Gastrocnemius medialis (tissue), 4 donors: ENCODE measurements at regions not wholly inside any gene's neighbourhood (a gene's known extent, or its start where the extent isn't known, plus 50 kb on each side); places are given as distances from the start of the nearest gene placed in this dataset.

Experiments
- ATAC-seq, 2 donors: fragments of 150-250 bp; one replicate each; pipeline ENCODE4 v1.9.1; 2016
- DNase-seq, 2 donors: peaks; one replicate each; pipeline ENCODE4 v3.0.0-alpha.2; 2019
- H3K27ac ChIP-seq, 4 donors: fragments of 200-600 bp; sonication (generic); 1 replicate in 1 of 4; 2 replicates in 3 of 4; pipeline ENCODE4 v1.5.1; 2016 to 2018; ENCODE audit warnings: mild to moderate bottlenecking in 2 of 4, moderate library complexity in 1 of 4
- H3K27me3 ChIP-seq, 3 donors: fragments of 200-600 bp; sonication (generic) in 2 of 3; 1 replicate in 1 of 3; 2 replicates in 2 of 3; pipeline versions ENCODE4 v1.5.1 to v1.6.0; 2016 to 2019; ENCODE audit warnings: mild to moderate bottlenecking in 1 of 3, moderate library complexity in 1 of 3
- H3K36me3 ChIP-seq, 2 donors: fragments of 200-600 bp; sonication (generic) in 1 of 2; one replicate each; pipeline ENCODE4 v1.5.1; 2017 to 2018
- H3K4me1 ChIP-seq, 2 donors: fragments of 200-600 bp; sonication (generic) in 1 of 2; one replicate each; pipeline ENCODE4 v1.5.1; 2016 to 2017; ENCODE audit warnings: mild to moderate bottlenecking in 2 of 2
- H3K4me3 ChIP-seq, 4 donors: fragments of 200-600 bp; sonication (generic) in 3 of 4; 1 replicate in 1 of 4; 2 replicates in 3 of 4; pipeline ENCODE4 v1.5.1; 2016 to 2019; ENCODE audit warnings: mild to moderate bottlenecking in 2 of 4
- H3K9me3 ChIP-seq, 3 donors: fragments of 200-600 bp; sonication (generic) in 2 of 3; 1 replicate in 1 of 3; 2 replicates in 2 of 3; pipeline ENCODE4 v1.5.1; 2016 to 2019
- CTCF ChIP-seq, 5 experiments: fragments of 450-650 bp in 3 of 5; fragments of 200-600 bp in 2 of 5; sonication (generic) in 2 of 5; IDR thresholded peaks in 4 of 5; conservative IDR thresholded peaks in 1 of 5; 1 replicate in 4 of 5; 2 replicates in 1 of 5; pipeline ENCODE4 v1.5.1; 2016 to 2019; ENCODE audit warnings: antibody characterized with exemption in 5 of 5, mild to moderate bottlenecking in 3 of 5, moderate library complexity in 3 of 5
- POLR2A ChIP-seq, 2 donors: fragments of 450-650 bp; IDR thresholded peaks; one replicate each; pipeline ENCODE4 v1.6.1; 2017; ENCODE audit warnings: antibody characterized with exemption in 2 of 2, mild to moderate bottlenecking in 2 of 2, moderate library complexity in 2 of 2
- in situ Hi-C, 4 donors: fragments of 200-750 bp; cut with MboI; loops; one replicate each; pipeline versions ENCODE4 v1.15.0 to v1.8.0; 2017; ENCODE audit warnings: low sequenced_read_pairs in 4 of 4
- intact Hi-C: fragments of 100-400 bp; cut with DNase I; formaldehyde crosslinking; loops from one replicate; pipeline ENCODE4 v1.15.1; 2023; ENCODE audit warnings: low total_unique reads

GRCh38 chr17:56681561-56682266, 88.2 kb downstream of the NOG start:
- Histone ChIP-seq H3K36me3 (no peaks in the 10 kb centered on the region), H3K27ac (no peak overlapping the region), H3K9me3 (no peaks in the 10 kb centered on the region), H3K4me1 (peaks cover 4 to 10% of the 10 kb centered on the region in 2 donors), H3K27me3 (peaks cover 0 to 4% (median 0%) of the 10 kb centered on the region in 3 donors), H3K4me3 (no peak overlapping the region)
- in situ Hi-C loops: no loop called here
- ATAC-seq: no peak
- no peak for TF ChIP-seq POLR2A (IDR thresholded peaks at IDR 0.05)
- no peak for TF ChIP-seq CTCF (IDR thresholded peaks at IDR 0.05 in 4 of 5, conservative IDR thresholded peaks at IDR 0.05 in 1 of 5)
- intact Hi-C loops: no loop called here
- DNase-seq: no peak

- H3K27ac ChIP-seq: no peak overlapping the region
- no peaks in the 10 kb centered on the region for H3K27me3 ChIP-seq
- H3K9me3 ChIP-seq: no peaks in the 10 kb centered on the region
- no peak overlapping the region for H3K4me3 ChIP-seq
- H3K36me3 ChIP-seq: no peaks in the 10 kb centered on the region
- ATAC-seq (no peak), DNase-seq (no peak)
- TF ChIP-seq CTCF (IDR thresholded peaks at IDR 0.05 in 4 of 5, conservative IDR thresholded peaks at IDR 0.05 in 1 of 5) (no peak), POLR2A (IDR thresholded peaks at IDR 0.05) (no peak)
- intact Hi-C loops (no loop called here), in situ Hi-C loops (no loop called here)
- H3K4me1 ChIP-seq: no peaks in the 10 kb centered on the region
Observed at GRCh38 chr17:56688151-56688550, 94.7 kb downstream of the NOG start.

GRCh38 chr17:56690441-56691291, 97.2 kb downstream of the NOG start:
- in situ Hi-C loops (no loop called here), intact Hi-C loops (loop anchor here (10.0 kb wide), 1 partner anchor 64 kb away; no protein-coding TSS in a partner anchor)
- Histone ChIP-seq H3K9me3 (no peaks in the 10 kb centered on the region), H3K4me3 (no peak overlapping the region), H3K36me3 (no peaks in the 10 kb centered on the region), H3K27ac (no peak overlapping the region), H3K27me3 (no peaks in the 10 kb centered on the region), H3K4me1 (no peaks in the 10 kb centered on the region)
- TF ChIP-seq POLR2A (IDR thresholded peaks at IDR 0.05): no peak
- no peak for TF ChIP-seq CTCF (IDR thresholded peaks at IDR 0.05 in 4 of 5, conservative IDR thresholded peaks at IDR 0.05 in 1 of 5)
- no peak for ATAC-seq
- DNase-seq: no peak

- intact Hi-C loops: loop anchor here (10.0 kb wide), 1 partner anchor 60 kb away; no protein-coding TSS in a partner anchor
Observed at GRCh38 chr17:56694825-56695224, 101.3 kb downstream of the NOG start.

More at GRCh38 chr17:56694825-56695224, 101.3 kb downstream of the NOG start:
- in situ Hi-C loops: no loop called here
- no peaks in the 10 kb centered on the region for H3K36me3 ChIP-seq
- H3K4me3 ChIP-seq: no peak overlapping the region
- H3K9me3 ChIP-seq: no peaks in the 10 kb centered on the region
- DNase-seq (no peak), ATAC-seq (no peak)
- TF ChIP-seq POLR2A (IDR thresholded peaks at IDR 0.05): no peak
- TF ChIP-seq CTCF (IDR thresholded peaks at IDR 0.05 in 4 of 5, conservative IDR thresholded peaks at IDR 0.05 in 1 of 5): no peak
- H3K27ac ChIP-seq: no peak overlapping the region
- no peaks in the 10 kb centered on the region for H3K27me3 ChIP-seq
- peaks cover 10 to 12% of the 10 kb centered on the region in 2 donors for H3K4me1 ChIP-seq
